Hematopoietic multipotent progenitor cell treated with erythropoietin and hydrocortisone succinate and interleukin-3 and kit ligand, for 17 days (in vitro differentiated cells): ENCODE measurements at regions not wholly inside any gene's neighbourhood (a gene's known extent, or its start where the extent isn't known, plus 50 kb on each side); places are given as distances from the start of the nearest gene placed in this dataset.

ENCODE experiments used
- DNase-seq: peaks from one replicate; pipeline ENCODE4 v3.0.0-alpha.2; 2015; ENCODE audit warnings: low spot score

- DNase-seq, result no peak
These were observed 180.8 kb upstream of the BCOR start for GRCh38 chrX:40278340-40279090.

DNA sequence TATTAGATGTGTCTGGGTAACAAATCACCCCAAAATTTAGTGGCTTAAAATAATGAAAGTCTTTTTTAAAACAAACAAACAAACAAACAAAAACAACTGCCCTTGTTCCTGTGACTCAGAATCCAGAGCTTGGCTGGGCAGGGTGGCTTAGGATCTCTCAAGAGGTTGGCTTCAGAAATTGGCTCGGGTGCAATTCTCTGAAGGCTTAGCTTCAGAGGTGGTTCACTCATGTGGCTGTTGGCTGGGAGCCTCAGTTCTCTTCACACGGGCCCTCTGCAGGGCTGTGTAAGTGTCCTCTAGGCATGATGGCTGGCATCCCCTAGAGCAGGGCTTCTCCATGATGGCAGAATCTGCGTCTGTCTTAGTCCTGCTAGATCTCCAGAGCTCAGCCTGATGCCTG lies 179.9 kb upstream of the BCOR start:
- DNase-seq, result no peak

DNA sequence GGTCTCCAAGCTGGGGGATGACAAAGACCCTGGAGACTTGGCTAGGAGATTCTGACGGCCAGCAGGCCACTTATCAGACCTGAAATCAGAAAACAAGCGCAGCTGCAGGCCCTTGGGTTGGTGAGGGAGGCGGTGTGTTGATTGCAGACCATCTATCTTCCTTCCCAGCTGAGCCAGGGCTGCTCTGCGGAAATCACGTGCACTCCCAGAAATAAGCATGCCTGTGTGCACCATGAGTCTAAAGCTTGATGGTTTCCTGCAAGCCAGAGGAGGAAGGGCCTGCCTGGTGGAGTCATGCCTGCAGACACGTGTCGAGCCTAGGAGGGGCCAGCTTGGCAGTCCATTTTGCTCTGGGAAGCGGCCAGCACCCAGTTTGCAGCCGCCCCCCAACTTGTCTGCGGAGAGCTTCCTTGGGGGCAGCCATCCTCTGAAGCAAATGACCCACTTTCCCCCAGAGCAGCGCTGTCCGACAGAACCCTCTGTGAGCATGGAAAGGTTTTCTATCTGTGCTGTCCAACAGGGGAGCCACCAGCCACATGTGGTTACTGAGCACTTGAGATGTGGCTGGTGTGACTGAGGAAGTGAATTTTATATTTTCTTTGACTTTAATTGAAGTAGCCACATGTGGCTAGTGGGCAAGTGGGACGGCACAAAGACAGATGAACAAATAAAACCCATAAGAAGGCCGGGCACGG lies 175.7 kb upstream of the BCOR start:
- DNase-seq, result no peak

GRCh38 chrX:40272776-40273175 lies 175.0 kb upstream of the BCOR start:
- DNase-seq, result no peak

DNA sequence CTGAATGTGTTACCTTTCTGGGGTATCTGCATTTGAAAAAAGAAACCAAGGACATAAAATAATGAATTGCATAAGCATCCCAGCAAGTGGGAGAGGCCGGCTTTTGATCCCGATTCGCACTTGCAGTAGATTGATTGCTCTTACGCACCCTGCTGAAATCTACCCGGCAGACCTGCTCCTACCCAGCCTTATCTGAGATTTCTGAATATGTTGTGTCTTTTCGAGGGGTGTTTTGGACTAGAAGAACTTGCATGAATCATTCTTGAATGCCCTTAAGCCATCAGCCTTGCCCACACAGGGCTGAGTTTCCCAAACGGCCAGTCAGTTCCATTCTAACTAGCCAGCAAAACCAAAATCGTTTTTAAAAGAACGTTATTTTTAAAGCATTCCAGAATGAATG lies 174.4 kb upstream of the BCOR start:
- DNase-seq, result no peak

GRCh38 chrX:40268188-40268520 lies 170.4 kb upstream of the BCOR start:
- DNase-seq, result no peak

- no peak for DNase-seq
These were observed 169.8 kb upstream of the BCOR start for GRCh38 chrX:40267334-40268187.

DNA sequence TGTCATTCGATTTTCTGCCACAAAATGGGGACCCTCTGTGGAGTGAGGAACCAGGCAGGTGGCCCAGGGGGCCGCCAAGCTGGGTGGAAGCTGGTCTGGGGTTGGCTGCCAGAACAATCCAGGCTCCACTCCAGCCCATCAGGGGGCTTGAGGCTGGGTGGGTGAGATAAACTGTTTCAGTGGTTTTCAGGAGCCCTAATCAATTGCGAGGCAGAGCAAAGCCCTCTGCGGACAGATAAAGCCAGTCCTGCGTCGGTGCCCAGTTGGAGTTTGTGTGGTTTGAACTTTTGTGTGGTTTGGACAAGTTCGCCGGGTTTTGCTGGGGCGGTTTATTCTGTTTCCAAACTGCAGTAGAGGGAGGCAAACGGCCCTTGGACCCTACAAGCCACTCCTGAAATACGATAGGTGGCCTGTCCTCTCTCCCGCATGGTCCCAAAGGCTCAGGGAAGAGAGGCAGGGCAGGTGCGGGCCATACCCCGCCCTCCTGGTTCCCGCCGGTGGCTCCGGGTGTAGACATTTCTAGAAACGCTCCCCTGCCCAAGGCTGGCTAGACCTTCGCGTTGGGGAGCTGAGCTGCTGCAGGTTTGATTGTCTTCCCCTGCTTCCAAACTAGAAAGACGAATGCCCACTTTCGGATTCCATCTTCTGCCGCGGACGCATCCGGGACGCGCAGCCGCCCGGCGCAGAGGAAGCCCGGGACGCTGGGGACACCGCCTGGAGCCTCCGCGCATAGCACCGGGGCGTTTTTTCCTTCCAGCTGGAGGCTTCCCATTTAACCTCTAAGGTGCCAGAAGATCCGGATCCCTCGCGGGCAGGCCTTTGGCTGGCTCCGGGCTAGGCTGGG lies 169.0 kb upstream of the BCOR start:
- DNase-seq, result peak; percentile 4

DNA sequence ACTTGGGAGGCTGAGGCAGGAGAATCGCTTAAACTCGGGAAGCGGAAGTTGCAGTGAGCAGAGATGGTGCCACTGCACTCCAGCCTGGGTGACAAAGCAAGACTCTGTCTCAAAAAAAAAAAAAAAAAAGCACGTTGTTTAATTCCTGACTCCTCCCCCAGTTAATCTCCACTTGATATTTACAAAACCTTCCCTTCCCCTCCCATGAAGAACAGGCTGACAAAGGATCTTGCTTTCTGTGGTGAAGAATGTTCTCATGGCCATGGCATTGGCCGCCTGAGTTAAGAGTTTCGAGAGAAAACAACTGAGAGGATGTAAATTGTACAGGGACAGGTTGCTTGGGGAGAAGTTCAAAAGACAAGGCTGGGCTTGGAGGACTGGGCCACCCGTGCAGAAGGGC lies 168.2 kb upstream of the BCOR start:
- DNase-seq, result no peak

GRCh38 chrX:40263014-40263560 lies 165.3 kb upstream of the BCOR start:
- no peak for DNase-seq

GRCh38 chrX:40262157-40263013 lies 164.6 kb upstream of the BCOR start:
- DNase-seq, result no peak

GRCh38 chrX:40261833-40262156 lies 164.0 kb upstream of the BCOR start:
- DNase-seq, result no peak

DNA sequence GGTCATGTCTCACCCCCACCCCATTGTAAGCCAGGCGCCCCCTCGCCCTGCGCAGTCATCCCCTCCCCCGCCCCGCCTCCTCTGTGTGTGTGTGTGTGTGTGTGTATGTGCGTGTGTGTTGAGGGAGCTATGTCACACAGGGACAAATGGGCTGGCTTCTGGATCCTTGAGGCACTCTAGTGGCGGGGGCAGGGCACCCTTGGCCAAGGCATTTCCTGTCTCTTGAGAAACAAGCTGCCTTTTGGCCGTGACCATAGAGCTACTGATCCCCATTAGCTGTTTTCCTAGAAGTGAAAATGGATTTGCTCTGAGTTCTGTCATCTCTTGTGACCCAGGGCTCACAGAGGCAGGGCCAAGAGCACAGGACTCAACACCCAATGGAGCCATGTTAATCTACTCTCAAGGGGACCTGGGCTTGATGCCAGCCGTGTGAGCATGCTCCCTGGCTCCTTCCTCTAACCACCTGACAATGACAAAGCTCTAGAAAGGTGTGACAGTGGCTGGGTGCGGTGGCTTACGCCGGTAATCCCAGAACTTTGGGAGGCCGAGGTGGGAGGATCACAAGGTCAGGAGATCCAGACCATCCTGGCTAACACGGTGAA lies 162.5 kb upstream of the BCOR start:
- no peak for DNase-seq

DNA sequence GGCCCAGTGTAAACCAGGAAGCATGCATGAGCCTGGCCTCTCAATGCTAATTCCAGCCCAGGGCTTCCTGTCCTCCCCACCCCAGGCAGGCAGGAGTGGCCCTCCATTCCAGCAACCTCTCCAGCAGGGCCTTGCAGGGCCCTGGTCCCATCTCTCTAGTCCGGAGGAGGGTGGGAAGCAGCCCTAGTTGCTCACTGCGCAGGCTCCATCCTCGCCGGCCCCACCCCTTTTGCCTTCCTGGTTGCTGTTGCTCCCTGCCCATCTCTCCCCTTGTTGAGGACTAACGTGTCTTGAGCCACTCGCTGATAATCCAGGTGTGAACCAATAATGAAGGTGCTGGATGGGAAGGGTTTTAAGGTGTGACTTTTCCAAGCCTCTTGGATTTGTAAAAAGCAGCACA lies 161.2 kb upstream of the BCOR start:
- no peak for DNase-seq

DNA sequence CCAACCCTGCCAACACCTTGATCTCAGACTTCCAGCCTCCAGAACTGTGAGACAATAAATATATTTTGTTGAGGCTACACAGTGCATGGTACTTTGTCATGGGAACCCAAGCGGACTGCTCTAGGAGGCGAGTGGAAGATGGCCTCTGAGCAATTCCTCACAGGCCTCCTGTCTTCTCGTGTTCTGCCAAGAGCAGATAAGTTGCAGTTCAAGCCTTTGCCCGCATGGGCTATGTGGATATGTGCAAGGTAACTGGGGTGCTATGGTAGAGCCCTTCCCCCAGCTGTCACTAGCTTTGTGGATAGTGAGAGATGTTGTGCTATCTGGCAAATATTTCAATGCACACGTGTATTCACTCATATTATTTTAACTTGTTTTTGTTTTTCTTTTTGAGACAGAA lies 156.0 kb upstream of the BCOR start:
- no peak for DNase-seq

DNA sequence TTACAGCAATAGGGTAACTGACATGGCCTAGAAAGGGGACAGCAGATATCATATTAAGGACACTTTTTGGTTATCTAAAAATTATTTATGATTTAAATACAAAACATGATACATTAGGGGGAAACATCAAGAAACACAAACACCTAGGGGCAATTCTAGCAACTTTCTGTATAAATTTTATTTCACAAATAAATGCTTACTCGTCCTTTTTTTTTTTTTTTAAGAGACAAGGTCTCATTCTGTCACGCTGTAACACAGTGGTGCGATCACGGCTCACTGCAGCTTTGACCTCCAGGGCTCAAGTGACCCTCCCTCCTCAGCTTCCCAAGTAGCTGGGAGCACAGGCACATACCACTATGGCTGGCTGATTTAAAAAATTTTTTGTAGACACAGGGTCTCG lies 151.8 kb upstream of the BCOR start:
- no peak for DNase-seq

DNA sequence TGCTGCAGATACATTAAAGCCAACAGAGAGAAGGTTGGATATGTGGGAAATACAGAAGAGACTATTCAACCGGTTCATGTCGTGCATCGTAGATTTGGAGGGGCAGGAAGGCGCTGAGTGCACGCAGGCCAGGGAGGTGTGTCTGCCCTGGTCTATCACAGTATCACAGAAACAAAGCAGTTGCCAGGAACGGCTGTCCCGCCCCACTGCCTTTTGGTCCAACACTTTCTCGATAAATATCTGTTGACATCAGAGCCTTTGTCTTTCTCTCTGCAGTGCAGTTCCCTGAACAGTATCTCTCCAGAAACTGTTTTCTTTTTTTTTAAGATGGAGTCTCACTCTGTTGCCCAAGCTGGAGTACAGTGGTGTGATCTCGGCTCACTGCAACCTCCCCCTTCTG lies 151.1 kb upstream of the BCOR start:
- no peak for DNase-seq

- no peak for DNase-seq
These were observed 150.3 kb upstream of the BCOR start for GRCh38 chrX:40247848-40248622.

- DNase-seq, result no peak
These were observed 149.6 kb upstream of the BCOR start for GRCh38 chrX:40247382-40247781.
